HAP-1 (cell line): ENCODE measurements at regions not wholly inside any gene's neighbourhood (a gene's known extent, or its start where the extent isn't known, plus 50 kb on each side); places are given as distances from the start of the nearest gene placed in this dataset.
"Not testable (repeated sequence)": the region's sequence is repeated elsewhere in the genome, so short reads cannot be mapped to it uniquely, and the experiment has no call there.

Experiments
- DNase-seq, 2 experiments: peaks; one replicate each; pipeline ENCODE4 v3.0.0-alpha.2; 2016 to 2020; ENCODE audit warnings: low spot score in 2 of 2
- H3K27me3 ChIP-seq: fragments of 250-450 bp; sonication (Bioruptor Pico); 2 replicates; pipeline ENCODE4 v1.5.1; 2020; ENCODE audit warnings: low read depth, mild to moderate bottlenecking, moderate library complexity
- H3K36me3 ChIP-seq: fragments of 250-450 bp; sonication (Bioruptor Pico); replicated peaks from 2 replicates; pipeline ENCODE4 v1.5.1; 2020; ENCODE audit warnings: mild to moderate bottlenecking
- H3K4me1 ChIP-seq: fragments of 250-450 bp; sonication (Bioruptor Pico); 2 replicates; pipeline ENCODE4 v1.5.1; 2020; ENCODE audit warnings: mild to moderate bottlenecking
- H3K4me3 ChIP-seq: fragments of 250-450 bp; sonication (Bioruptor Pico); 2 replicates; pipeline ENCODE4 v1.5.1; 2020; ENCODE audit warnings: mild to moderate bottlenecking, moderate library complexity
- H3K9me3 ChIP-seq: fragments of 250-450 bp; sonication (Bioruptor Pico); 2 replicates; pipeline ENCODE4 v1.5.1; 2020; ENCODE audit warnings: mild to moderate bottlenecking, moderate library complexity
- in situ Hi-C: fragments of 300-500 bp; cut with MboI; formaldehyde crosslinking; loops from 3 replicates; pipeline ENCODE4 v1.14.3; 2020; ENCODE audit warnings: low sequenced_read_pairs, inconsistent platforms, mixed read lengths

DNA sequence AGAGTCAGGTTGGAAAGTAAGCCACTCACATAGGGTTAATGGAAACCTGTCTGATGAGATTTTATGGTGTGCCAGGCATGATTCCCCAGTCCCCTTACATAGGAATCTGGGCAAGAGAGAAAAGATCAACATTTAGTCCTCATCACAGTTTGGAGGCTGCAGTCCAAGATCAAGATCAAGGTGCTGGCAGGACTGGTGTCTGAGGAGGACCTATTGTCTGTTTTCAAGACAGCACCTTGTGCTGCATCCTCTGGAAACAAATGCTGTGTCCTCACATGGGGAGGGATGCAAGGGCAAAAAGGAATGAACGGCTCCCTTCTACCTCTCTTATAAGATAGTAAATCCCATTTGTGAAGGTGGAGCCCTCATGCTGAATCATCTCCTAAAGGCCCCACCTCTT is 244.8 kb upstream of the GALNT17 start:
- no peaks in the 10 kb centered on the region for H3K4me1 ChIP-seq
- no peaks in the 10 kb centered on the region for H3K36me3 ChIP-seq
- no peak for DNase-seq
- H3K4me3 ChIP-seq: no peak overlapping the region
- H3K27me3 ChIP-seq: no peaks in the 10 kb centered on the region
- in situ Hi-C loops: no loop called here
- no peaks in the 10 kb centered on the region for H3K9me3 ChIP-seq

DNA sequence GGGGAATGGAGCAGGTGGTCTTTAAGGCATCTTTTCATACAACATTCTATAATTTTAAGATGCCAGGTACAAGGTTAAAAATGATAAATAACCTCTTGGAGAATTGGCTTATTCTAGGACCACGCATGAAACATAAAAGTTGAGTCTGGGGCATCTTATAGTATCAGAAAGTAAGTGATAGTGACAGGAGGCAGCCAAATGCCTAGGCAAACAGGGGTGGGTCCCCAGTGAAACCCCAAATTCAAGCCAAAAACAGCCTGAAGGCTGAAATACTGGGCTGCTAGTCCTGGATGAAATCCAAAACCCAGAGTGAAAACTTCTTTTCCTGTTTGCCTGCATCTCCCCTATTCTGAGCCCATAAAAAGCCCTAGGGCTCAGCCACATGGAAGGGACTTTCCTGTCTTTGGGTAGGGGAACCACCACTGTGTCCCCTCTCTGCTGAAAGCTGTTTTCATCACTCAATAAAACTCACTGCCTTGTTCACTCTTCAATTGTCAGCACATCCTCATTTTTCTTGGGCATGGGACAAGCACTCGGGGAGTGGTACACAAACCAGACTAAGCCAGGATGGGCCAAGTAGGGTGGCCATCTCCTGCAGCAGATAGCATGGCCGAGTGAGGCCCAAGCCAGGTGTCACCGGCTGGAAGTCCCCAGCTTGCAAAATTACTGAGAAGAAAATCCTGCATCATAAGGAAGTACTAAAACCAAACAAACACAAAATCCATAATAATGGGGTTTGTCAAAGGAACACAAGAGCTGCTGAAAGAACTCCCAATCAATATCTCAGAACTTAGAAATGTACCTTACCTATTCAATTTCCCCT is 241.6 kb upstream of the GALNT17 start:
- Histone ChIP-seq H3K4me1 (no peaks in the 10 kb centered on the region), H3K27me3 (no peaks in the 10 kb centered on the region), H3K4me3 (no peak overlapping the region), H3K9me3 (no peaks in the 10 kb centered on the region), H3K36me3 (no peaks in the 10 kb centered on the region)
- in situ Hi-C loops: no loop called here
- no peak for DNase-seq

DNA sequence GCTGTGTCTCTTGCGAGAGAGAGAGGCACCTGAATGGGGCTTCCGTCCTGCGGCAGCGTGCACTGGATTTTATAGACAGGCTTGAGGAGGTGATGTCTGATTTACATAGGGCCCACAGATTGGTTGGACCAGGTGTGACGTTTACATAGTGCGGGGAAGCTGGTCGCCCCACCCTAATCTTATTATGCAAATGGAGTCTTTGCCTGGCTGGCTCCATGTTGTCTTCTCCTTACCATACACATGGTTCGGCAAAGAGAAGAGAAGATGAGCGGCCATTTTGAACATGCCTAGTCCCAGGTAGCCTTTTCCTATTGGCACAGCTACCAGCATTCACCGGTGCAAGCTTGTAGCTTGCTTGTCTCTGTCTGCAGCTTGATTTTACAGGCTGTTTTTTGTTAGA is 238.5 kb upstream of the GALNT17 start:
- Histone ChIP-seq H3K9me3 (no peaks in the 10 kb centered on the region), H3K36me3 (no peaks in the 10 kb centered on the region), H3K4me1 (no peaks in the 10 kb centered on the region), H3K4me3 (no peak overlapping the region), H3K27me3 (no peaks in the 10 kb centered on the region)
- in situ Hi-C loops: no loop called here
- DNase-seq: no peak

DNA sequence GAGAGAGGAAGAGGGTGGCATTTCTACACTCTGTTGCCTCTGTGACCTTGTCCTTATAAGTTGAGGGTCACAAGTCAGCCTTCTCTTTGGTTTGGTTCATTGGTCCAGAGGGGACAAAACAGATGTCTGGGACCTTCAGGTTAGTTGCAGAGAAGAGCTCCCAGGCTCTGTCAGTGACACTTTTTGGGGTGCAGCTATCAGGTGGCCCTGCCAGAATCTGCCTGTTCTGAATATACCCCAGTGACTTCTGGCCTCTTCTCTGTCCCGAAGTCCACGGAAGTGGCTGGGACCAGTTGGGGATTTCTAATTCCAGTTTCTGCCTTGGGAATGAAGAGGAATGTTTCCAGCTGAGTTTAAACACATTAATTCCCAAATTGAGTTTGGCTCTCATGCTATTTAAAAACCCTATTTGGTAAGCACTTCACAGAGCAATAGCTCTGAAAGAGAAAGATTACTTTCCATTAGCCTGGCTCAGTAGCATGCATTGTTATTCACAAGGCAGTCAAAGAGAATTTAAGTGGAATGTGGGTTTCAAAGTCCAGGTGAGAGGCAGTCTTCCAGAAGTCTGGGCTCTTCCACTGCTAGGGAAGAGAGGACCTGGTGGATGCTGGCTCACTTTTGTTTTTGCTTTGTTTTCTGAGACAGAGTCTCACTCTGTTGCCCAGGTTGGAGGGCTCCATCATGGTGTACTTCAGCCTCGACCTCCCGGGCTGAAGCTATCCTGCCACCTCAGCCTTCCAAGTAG is 237.8 kb upstream of the GALNT17 start:
- no peaks in the 10 kb centered on the region for H3K4me1 ChIP-seq
- no peaks in the 10 kb centered on the region for H3K36me3 ChIP-seq
- H3K9me3 ChIP-seq: no peaks in the 10 kb centered on the region
- no peaks in the 10 kb centered on the region for H3K27me3 ChIP-seq
- in situ Hi-C loops: no loop called here
- no peak overlapping the region for H3K4me3 ChIP-seq
- DNase-seq: no peak

DNA sequence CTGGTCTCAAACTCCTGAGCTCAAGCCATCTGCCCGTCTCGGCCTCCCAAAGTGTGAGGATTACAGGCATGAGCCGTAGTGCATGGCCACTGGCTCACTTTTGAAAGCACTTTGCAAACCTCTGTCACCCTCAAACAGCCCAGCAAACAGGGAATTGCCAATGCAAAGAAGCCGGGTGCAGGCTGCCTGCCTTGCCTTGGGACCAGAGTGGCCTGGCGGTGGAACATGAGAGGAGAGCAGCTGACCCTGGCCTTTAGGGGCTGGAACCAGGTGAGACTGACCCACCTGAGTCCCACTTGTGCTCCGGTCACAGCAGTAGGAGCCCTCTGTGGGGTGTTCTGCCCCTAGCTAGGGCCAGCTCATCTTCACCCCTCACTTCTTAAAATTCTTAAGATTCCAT is 237.1 kb upstream of the GALNT17 start:
- H3K36me3 ChIP-seq: no peaks in the 10 kb centered on the region
- no peak for DNase-seq
- no peak overlapping the region for H3K4me3 ChIP-seq
- H3K4me1 ChIP-seq: no peaks in the 10 kb centered on the region
- no peaks in the 10 kb centered on the region for H3K27me3 ChIP-seq
- in situ Hi-C loops: no loop called here
- H3K9me3 ChIP-seq: no peaks in the 10 kb centered on the region

DNA sequence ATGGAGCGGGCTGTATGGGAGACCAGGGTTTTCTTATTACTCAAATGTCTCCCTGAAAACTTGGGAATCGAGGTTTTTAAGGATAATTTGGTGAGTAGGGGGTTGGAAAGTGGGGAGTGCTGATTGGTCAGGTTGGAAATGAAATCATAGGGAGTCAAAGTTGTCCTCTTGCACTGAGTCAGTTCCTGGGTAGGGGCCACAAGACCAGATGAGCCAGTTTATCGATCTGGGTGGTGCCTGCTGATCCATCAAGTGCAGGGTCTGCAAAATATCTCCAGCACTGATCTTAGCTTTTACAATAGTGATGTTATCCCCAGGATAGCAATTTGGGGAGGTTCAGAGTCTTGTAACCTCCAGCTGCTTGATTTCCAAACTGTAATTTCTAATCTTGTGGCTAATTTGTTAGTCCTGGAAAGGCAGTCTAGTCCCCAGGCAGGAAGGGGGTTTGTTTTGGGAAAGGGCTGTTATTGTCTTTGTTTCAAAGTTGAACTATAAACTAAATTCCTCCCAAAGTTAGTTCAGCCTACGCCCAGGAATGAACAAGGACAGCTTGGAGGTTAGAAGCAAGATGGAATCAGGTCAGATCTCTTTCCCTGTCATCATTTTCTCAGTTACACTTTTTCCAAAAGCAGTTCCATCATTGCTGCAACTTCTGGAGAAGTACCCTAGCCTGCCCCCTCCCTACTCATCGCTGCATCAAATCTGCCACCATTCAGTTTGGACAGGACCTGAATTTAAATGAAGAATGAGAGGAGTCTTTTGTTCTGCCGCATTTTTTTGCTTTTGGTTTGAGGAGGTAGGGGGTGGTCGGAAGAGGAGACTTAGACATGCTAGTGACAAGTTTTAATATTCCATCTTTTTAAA is 236.4 kb upstream of the GALNT17 start:
- H3K9me3 ChIP-seq, in situ Hi-C loops, H3K4me3 ChIP-seq, DNase-seq, H3K27me3 ChIP-seq, H3K4me1 ChIP-seq, H3K36me3 ChIP-seq: not testable (repeated sequence)

DNA sequence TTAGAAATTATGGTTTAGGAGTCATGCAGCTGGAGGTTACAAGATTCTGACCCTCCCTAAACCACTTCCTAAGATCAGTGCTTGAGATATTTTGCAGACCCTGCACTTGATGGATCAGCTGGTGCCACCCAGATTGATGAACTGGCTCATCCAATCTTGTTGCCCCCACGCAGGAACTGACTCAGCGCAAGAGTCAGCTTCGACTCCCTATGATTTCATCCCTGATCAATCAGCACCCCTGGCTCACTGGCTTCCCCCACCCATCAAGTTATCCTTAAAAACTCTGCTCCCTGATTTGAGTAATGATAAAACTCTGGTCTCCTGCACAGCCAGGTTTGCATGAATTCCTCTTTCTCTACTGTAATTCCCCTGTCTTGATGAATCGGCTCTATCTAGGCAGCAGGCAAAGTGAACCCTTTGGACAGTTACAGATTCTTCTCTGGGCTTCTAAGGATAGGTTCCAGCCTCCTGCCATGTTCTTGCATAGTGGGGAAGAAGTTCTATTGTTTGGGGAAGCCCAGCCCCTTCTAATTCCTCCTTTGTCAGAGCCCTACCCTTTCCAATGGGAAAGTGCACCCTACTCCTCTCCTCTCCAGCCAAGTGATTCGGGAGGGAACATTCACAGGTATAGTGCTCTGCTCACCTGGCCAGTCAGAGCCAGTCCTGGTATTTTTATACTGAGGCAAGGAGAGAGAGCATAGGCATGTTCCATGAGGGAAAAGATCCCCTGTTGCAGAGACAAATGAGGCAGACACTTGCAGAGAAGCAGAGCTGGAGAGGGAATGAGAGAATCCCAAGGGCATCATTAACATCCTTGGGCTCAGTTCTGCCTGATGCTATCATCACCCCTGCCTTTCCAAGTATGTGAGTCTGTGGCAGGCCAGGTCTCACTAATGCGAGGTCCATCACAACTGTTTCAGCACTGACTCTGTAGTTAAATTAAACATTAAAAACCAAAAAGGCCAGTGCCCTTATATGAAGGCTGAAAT is 224.4 kb upstream of the GALNT17 start:
- DNase-seq: no peak

DNA sequence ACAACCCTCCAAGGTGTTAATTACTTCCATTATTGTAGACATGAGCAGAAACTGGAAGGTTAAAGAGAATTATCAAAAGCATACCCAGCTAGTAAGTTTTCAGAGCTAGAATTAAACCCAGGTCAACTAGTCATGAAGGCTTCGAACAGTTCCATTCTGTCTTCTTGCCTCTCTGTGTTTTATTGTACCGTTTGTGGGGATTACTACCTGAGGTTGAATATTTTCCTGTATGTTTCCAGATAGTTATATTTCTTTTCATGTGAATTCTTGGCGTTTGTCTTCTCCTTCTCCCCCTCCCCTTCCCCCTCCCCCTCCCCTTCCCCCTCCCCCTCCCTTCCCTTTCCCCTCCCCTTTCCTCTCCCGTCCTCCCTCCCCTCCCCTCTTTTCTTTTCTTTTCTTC is 218.0 kb upstream of the GALNT17 start:
- no peaks in the 10 kb centered on the region for H3K36me3 ChIP-seq
- H3K27me3 ChIP-seq: no peaks in the 10 kb centered on the region
- no peak for DNase-seq
- H3K4me3 ChIP-seq: no peak overlapping the region
- H3K9me3 ChIP-seq: no peaks in the 10 kb centered on the region
- no peaks in the 10 kb centered on the region for H3K4me1 ChIP-seq
- in situ Hi-C loops: no loop called here

More for the DNA sequence above, 224.4 kb upstream of the GALNT17 start:
- no peaks in the 10 kb centered on the region for H3K9me3 ChIP-seq
- in situ Hi-C loops: no loop called here
- no peak overlapping the region for H3K4me3 ChIP-seq
- no peaks in the 10 kb centered on the region for H3K27me3 ChIP-seq
- no peaks in the 10 kb centered on the region for H3K36me3 ChIP-seq
- no peaks in the 10 kb centered on the region for H3K4me1 ChIP-seq

DNA sequence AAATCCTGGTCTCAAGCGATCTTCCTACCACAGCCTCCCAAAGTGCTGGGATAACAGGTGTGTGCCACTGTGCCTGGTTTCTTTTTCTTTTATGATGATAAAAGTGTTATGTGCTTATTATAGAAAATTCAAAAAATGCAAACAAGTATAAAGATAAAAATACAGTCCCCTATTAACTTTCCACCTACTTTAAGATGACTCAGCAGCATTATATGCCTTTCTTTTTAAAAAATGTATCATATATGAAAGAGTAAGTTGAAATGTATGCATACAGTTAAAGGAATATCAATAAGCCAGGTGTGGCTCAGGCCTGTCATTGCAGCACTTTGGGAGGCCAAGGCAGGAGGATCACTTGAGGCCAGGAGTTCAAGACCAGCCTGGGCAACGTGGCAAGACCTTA is 216.9 kb upstream of the GALNT17 start:
- in situ Hi-C loops: no loop called here

DNA sequence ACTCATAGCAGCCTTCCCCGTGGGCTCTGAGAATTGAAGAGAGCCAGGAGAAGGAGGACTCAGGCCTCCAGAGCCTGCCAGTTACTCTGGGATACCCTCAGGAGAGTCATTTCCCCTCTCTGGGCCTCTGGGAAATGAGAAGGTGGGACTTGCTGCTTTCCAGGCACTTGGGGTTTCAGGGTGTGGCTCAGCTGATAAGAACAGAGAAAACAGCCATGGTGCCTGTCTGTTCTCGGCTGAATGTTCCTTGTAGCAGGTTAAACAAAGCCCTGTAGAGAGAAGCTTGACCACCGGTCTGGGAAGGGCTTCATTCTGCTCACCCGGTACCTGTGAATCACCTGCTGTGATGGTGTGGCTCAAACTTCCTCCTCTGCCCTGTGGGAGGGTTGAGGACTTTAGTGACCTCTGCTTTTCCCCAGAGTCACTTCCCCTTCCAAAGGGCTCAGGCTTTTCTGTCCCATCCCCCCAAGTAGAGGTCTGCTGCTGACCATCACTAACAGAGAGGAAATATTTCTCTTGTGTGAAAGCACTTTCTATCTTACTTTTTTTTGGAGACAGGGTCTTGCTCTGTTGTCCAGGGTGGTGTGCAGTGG is 212.4 kb upstream of the GALNT17 start:
- no peaks in the 10 kb centered on the region for H3K9me3 ChIP-seq
- no peak overlapping the region for H3K4me3 ChIP-seq
- H3K27me3 ChIP-seq: no peaks in the 10 kb centered on the region
- no peaks in the 10 kb centered on the region for H3K4me1 ChIP-seq
- no peak for DNase-seq
- no peaks in the 10 kb centered on the region for H3K36me3 ChIP-seq
- in situ Hi-C loops: no loop called here

More for the DNA sequence above, 216.9 kb upstream of the GALNT17 start:
- H3K4me1 ChIP-seq: no peaks in the 10 kb centered on the region
- H3K27me3 ChIP-seq: no peaks in the 10 kb centered on the region
- H3K9me3 ChIP-seq: no peaks in the 10 kb centered on the region
- no peak overlapping the region for H3K4me3 ChIP-seq
- no peaks in the 10 kb centered on the region for H3K36me3 ChIP-seq
- no peak for DNase-seq

DNA sequence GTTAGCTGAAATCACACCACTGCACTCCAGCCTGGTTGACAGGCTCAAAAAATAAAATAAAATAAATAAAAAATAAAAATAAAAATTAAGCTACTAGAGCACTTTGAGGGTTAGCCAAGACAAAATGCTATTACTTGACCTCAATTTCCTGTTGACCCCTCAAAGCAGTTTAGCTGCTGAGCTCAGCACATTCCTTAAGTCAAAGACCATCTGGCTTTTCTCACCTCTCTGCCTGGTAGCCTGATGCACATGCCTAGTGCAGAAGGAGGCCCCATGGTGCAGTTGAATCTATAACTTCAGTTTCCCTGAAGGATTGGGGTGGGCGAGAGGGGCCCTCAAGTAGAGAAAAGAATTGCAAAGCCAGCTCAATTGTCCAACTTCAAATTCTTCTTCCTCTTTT is 211.1 kb upstream of the GALNT17 start:
- no peaks in the 10 kb centered on the region for H3K4me1 ChIP-seq
- H3K4me3 ChIP-seq: no peak overlapping the region
- no peak for DNase-seq
- no peaks in the 10 kb centered on the region for H3K27me3 ChIP-seq
- in situ Hi-C loops: no loop called here
- no peaks in the 10 kb centered on the region for H3K36me3 ChIP-seq
- no peaks in the 10 kb centered on the region for H3K9me3 ChIP-seq

DNA sequence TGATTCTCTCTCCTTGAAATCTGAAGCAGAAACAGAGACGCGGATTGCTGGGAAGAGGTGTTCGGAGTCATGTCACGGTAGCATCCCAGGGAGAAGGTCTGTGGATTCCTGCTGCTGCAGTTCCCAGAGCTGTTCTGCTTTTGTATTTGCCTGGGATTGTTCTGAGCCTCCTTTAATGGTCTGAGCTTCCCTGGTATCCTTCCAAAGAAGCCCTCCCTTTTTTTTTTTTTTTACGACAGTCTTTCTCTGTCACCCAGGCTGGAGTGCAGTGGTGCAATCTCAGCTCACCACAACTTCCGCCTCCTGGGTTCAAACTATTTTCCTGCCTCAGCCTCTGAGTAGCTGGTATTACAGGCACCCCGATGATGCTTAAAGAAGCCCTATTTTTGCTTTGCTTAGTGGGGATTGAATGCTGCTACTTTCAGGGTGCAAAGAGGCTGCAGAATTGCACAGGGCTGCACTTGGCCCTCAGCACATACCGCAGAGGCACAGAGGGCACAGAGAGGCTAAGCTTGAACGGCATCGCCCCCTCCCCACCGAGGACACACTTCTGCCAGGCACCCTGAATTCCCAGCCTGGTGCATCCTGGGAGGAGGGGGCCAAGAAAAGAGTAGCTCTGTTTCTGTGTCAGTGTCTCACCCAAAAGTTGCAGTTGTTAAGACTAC is 208.6 kb upstream of the GALNT17 start:
- Histone ChIP-seq H3K4me3 (no peak overlapping the region), H3K36me3 (no peaks in the 10 kb centered on the region), H3K9me3 (no peaks in the 10 kb centered on the region), H3K27me3 (no peaks in the 10 kb centered on the region), H3K4me1 (no peaks in the 10 kb centered on the region)
- DNase-seq: no peak
- in situ Hi-C loops: no loop called here
